Spleen (tissue), 7 donors: ENCODE measurements at regions not wholly inside any gene's neighbourhood (a gene's known extent, or its start where the extent isn't known, plus 50 kb on each side); places are given as distances from the start of the nearest gene placed in this dataset.

Experiments
- POLR2A ChIP-seq, 3 donors: fragments of 450-650 bp; IDR thresholded peaks; one replicate each; pipeline ENCODE4 v1.5.1; 2017; ENCODE audit warnings: antibody characterized with exemption in 3 of 3, mild to moderate bottlenecking in 1 of 3
- POLR2AphosphoS5 ChIP-seq, 3 donors: sonication (generic); formaldehyde crosslinking; IDR thresholded peaks; one replicate each; pipeline ENCODE4 v1.5.1; 2017; ENCODE audit warnings: antibody characterized with exemption in 3 of 3
- TF ChIP-seq, protein P1 (sequence below), 11 experiments: fragments of 200-600 bp in 7 of 11; fragments of 450-650 bp in 4 of 11; sonication (generic) in 4 of 11; IDR thresholded peaks in 8 of 11; conservative IDR thresholded peaks in 3 of 11; 1 replicate in 7 of 11; 2 replicates in 4 of 11; pipeline versions ENCODE4 v1.4.0 to v1.8.0; 2016 to 2021; ENCODE audit warnings: antibody characterized with exemption in 11 of 11, inconsistent platforms in 4 of 11, mild to moderate bottlenecking in 1 of 11
- donor health status: DM: no; HTN: no; CAD: no; lungs with moderate emphysema.
- donor health status: DM: no; HTN: no; CAD: no.
- donor health status: DM: no; HTN: no; CAD: no.

DNA sequence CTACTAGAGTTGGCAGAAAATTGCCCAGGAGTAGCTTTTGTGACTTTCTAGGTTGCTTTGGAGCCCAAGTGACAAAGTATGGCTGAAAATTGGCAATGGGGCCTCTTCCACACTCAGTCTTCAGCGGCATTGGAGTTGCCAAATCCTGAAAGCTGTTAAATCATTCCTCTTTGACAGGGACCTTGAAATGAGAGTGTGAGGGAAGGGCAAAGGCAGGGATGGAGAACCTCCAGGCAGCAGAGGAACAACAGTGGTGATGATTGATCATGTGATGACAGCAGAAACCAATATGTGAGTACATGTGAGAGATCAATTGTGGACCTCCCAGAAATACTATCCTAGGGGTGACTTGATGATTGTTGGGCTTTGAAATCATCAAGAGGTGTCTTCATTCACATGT is 393.9 kb downstream of the KIF16B start:
- no peak for TF ChIP-seq POLR2A (IDR thresholded peaks at IDR 0.05)
- TF ChIP-seq, protein P1, sequence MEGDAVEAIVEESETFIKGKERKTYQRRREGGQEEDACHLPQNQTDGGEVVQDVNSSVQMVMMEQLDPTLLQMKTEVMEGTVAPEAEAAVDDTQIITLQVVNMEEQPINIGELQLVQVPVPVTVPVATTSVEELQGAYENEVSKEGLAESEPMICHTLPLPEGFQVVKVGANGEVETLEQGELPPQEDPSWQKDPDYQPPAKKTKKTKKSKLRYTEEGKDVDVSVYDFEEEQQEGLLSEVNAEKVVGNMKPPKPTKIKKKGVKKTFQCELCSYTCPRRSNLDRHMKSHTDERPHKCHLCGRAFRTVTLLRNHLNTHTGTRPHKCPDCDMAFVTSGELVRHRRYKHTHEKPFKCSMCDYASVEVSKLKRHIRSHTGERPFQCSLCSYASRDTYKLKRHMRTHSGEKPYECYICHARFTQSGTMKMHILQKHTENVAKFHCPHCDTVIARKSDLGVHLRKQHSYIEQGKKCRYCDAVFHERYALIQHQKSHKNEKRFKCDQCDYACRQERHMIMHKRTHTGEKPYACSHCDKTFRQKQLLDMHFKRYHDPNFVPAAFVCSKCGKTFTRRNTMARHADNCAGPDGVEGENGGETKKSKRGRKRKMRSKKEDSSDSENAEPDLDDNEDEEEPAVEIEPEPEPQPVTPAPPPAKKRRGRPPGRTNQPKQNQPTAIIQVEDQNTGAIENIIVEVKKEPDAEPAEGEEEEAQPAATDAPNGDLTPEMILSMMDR (IDR thresholded peaks at IDR 0.05 in 8 of 11, conservative IDR thresholded peaks at IDR 0.05 in 3 of 11) = no peak
- TF ChIP-seq POLR2AphosphoS5 (IDR thresholded peaks at IDR 0.05) = no peak
